Motor neuron (in vitro differentiated cells): ENCODE measurements at regions not wholly inside any gene's neighbourhood (a gene's known extent, or its start where the extent isn't known, plus 50 kb on each side); places are given as distances from the start of the nearest gene placed in this dataset.

Experiments used
- ATAC-seq, 8 experiments: fragments of 200-7000 bp; cut with Tn5 transposase; replicated peaks in 6 of 8; 2 replicates each; pipeline ENCODE4 v1.8.0; 2021; ENCODE audit warnings: mild to moderate bottlenecking in 8 of 8, moderate library complexity in 8 of 8
- H3K27ac ChIP-seq, 2 donors: fragments of 250-450 bp; sonication (Bioruptor Pico); 2 replicates each; pipeline ENCODE4 v1.9.0; 2021; ENCODE audit warnings: antibody characterized with exemption in 2 of 2, mild to moderate bottlenecking in 2 of 2, moderate library complexity in 1 of 2
- H3K4me1 ChIP-seq, 2 donors: fragments of 250-450 bp; sonication (Bioruptor Pico); replicated peaks in 1 of 2; 2 replicates each; pipeline ENCODE4 v1.6.1; 2021; ENCODE audit warnings: antibody characterized with exemption in 2 of 2, mild to moderate bottlenecking in 2 of 2, moderate library complexity in 1 of 2
- H3K4me3 ChIP-seq, 5 donors: fragments of 250-450 bp; sonication (Bioruptor Pico); 2 replicates each; pipeline ENCODE4 v1.9.0; 2021; ENCODE audit warnings: antibody characterized with exemption in 5 of 5, mild to moderate bottlenecking in 5 of 5, moderate library complexity in 4 of 5
- WGBS, 10 experiments: fragments of 450-650 bp; shearing (Covaris generic); methylation state at CpG; one replicate each; pipeline ENCODE4 v1.0.0; 2022; 5-methylcytosine and 5-hydroxymethylcytosine counted together
- in situ Hi-C, 9 experiments: fragments of 400-800 bp; cut with MboI; loops; one replicate each; pipeline ENCODE4 v1.15.0; 2021; ENCODE audit warnings: low sequenced_read_pairs in 9 of 9, low pct_unique_long_range_greater_than_20kb in 2 of 9; ENCODE audit not compliant: unreplicated experiment in 9 of 9

- H3K4me1 ChIP-seq = peaks cover 14 to 21% of the 10 kb centered on the region in 2 donors
- peak in 3 of 8 experiments; percentile 17 to 60 (median 31) for ATAC-seq
- no peak overlapping the region for H3K27ac ChIP-seq
- H3K4me3 ChIP-seq = no peak overlapping the region
- in situ Hi-C loops = no loop called here
- WGBS, 10 experiments = 0 to 56% (median 20%) methylated on average over 1 of the region's 1 CpG; no CpG with 5 or more reads in 2 of the 10 experiments
Measured at GRCh38 chr1:201760516-201760915, 68.4 kb upstream of the IPO9 start.

DNA sequence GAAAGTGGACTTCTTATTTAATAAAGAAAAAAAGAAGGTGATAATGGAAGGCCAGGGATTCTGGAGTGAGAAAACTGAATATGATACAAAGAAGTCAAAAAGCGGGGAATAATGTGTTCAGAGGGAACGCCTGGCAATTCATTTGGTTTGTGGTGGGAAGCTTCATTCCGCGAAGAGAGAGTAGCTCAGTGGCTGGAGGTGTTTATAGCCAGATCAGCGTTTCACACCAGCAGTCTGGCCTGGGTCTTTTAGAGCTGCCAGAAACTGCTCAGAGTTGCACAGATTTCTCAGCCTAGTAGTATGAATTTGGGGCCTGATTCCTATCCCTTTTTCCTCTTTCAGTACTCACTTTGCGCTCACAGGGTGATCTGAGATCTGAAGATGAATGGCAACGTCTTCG lies 67.8 kb upstream of the IPO9 start:
- in situ Hi-C loops = no loop called here
- H3K27ac ChIP-seq = no peak overlapping the region
- no peak for ATAC-seq
- WGBS, 10 experiments = 40 to 100% (median 76%) methylated on average over 4 to 8 of the region's 8 CpGs
- H3K4me3 ChIP-seq = no peak overlapping the region
- H3K4me1 ChIP-seq = peaks cover 14 to 21% of the 10 kb centered on the region in 2 donors

DNA sequence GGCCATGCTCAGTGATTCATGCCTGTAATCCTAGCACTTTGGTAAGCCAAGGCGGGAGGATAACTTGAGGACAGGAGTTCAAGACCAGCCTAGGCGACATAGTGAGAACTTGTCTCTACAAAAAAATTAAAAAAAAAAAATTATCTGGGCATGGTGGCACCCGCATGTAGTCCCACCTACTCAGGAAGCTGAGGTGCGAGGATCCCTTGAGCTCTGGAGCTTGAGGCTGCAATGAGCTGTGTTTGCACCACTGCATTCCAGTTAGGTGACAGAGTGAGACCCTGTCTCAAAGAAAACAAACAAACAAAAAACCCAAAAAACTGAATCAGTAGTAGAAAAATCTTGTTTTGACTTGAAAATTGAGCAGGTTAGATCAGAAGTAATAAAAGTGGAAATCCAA lies 67.1 kb upstream of the IPO9 start:
- Histone ChIP-seq H3K27ac (no peak overlapping the region), H3K4me1 (peaks cover 14 to 21% of the 10 kb centered on the region in 2 donors), H3K4me3 (no peak overlapping the region)
- in situ Hi-C loops = no loop called here
- WGBS, 10 experiments = 93 to 100% (median 100%) methylated on average over 1 to 4 of the region's 4 CpGs; no CpG with 5 or more reads in 1 of the 10 experiments
- no peak for ATAC-seq

GRCh38 chr1:201762381-201762780 lies 66.6 kb upstream of the IPO9 start:
- Histone ChIP-seq H3K4me1 (peaks cover 14 to 21% of the 10 kb centered on the region in 2 donors), H3K4me3 (no peak overlapping the region), H3K27ac (no peak overlapping the region)
- in situ Hi-C loops = no loop called here
- no peak for ATAC-seq
- WGBS, 10 experiments = 20 to 100% (median 90%) methylated on average over 1 to 2 of the region's 2 CpGs

DNA sequence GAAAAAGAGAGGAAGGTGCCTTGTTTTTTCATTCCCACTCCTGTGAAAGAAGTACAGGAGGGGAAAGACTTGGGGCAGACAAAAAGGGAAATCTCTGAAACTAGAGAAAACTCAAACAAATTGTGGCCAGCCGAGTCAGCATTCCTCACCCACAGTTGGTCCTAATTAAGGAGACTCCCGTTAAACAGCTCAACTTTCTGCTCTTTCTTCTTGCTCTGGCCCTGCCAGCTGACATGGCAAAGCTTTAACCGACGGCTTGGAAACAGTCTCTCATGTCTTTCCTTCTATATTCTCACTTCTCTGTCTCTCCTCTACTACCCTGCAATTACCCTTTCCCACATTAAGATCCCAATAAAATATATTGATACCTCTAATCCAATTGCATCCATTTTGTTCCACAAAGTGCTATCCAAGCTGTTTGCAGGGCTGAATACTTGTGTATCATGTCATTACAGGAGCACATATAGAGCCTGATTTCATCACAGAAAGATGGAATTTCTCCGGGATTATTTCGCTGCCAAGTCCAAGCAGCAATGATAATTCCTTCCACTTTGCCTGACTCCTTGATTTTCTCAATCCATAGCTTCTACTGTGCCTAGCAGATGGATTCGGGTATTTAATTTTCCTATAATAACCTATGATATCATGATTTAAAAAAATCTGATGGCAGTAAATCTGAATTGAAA lies 65.4 kb upstream of the IPO9 start:
- WGBS, 10 experiments = 0 to 87% (median 63%) methylated on average over 1 to 7 of the region's 7 CpGs
- peaks cover 14% of the 10 kb centered on the region in 2 donors for H3K4me1 ChIP-seq

GRCh38 chr1:201764166-201764565 lies 64.8 kb upstream of the IPO9 start:
- Histone ChIP-seq H3K4me3 (no peak overlapping the region), H3K27ac (no peak overlapping the region), H3K4me1 (peaks cover 13 to 14% of the 10 kb centered on the region in 2 donors)
- ATAC-seq = peak in 3 of 8 experiments; percentile 11 to 58 (median 20)
- WGBS, 10 experiments = 43 to 100% (median 94%) methylated on average over 1 to 4 of the region's 4 CpGs; no CpG with 5 or more reads in 1 of the 10 experiments
- in situ Hi-C loops = no loop called here

More for the DNA sequence above, 65.4 kb upstream of the IPO9 start:
- Histone ChIP-seq H3K4me3 (no peak overlapping the region), H3K27ac (no peak overlapping the region)
- no peak for ATAC-seq
- in situ Hi-C loops = no loop called here

DNA sequence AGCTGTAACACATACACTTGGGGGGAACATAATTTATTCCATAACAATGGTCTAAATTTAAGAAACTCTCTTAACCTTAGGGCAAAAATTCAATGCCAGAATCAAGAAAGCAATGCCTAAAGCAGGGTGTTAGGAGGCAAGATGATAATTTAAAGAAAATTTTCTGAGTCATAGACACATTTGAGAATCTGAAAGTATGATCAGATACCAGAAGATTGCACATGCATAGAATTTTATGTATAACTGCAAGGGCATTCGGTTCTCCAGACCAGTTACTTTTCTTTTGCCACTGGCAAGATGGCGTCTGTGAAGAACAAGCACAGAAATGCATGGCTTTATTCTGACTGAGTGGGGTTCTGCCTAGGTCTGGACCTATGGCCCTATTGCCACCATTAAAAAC lies 64.4 kb upstream of the IPO9 start:
- H3K4me3 ChIP-seq = no peak overlapping the region
- WGBS, 10 experiments = 0 to 100% (median 49%) methylated on average over 1 to 2 of the region's 2 CpGs; no CpG with 5 or more reads in 2 of the 10 experiments
- in situ Hi-C loops = no loop called here
- ATAC-seq = peak in 3 of 8 experiments; percentile 36 to 79 (median 46)
- peaks cover 9 to 14% of the 10 kb centered on the region in 2 donors for H3K4me1 ChIP-seq
- no peak overlapping the region for H3K27ac ChIP-seq

- Histone ChIP-seq H3K27ac (no peak overlapping the region), H3K4me1 (peaks cover 0 to 4% of the 10 kb centered on the region in 2 donors), H3K4me3 (no peak overlapping the region)
- 24 to 98% (median 92%) methylated on average over 3 to 7 of the region's 7 CpGs for WGBS, 10 experiments
- ATAC-seq = peak in 3 of 8 experiments; percentile 44 to 59 (median 49)
- in situ Hi-C loops = no loop called here
Measured at GRCh38 chr1:201766131-201766866, 62.7 kb upstream of the IPO9 start.

- H3K4me1 ChIP-seq = no peaks in the 10 kb centered on the region
- no peak overlapping the region for H3K4me3 ChIP-seq
- in situ Hi-C loops = no loop called here
- WGBS, 10 experiments = 83 to 100% (median 96%) methylated on average over 1 to 6 of the region's 6 CpGs; no CpG with 5 or more reads in 1 of the 10 experiments
- no peak for ATAC-seq
- no peak overlapping the region for H3K27ac ChIP-seq
Measured at GRCh38 chr1:201767339-201767738, 61.6 kb upstream of the IPO9 start.

DNA sequence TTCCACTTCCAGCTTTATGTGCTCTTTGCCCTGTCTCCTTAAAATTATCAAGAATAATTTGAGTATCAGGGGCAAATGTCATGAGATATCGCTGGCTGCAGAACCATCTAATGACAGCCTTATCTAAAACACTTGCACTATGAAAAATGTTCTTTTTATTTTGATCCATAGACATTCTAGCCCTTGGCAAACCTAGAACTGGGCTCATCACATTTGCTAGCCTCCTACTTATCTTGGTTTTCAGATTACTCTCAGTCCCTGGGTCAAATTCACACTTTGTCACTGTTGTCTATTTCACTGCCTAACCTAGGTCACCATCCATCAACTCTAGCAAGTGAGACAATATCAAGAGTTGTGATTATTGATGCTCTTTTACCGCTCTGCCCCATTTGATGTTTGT lies 59.9 kb upstream of the IPO9 start:
- ATAC-seq = no peak

GRCh38 chr1:201769966-201770365 lies 59.0 kb upstream of the IPO9 start:
- H3K27ac ChIP-seq = no peak overlapping the region
- in situ Hi-C loops = no loop called here
- no peak overlapping the region for H3K4me3 ChIP-seq
- WGBS, 10 experiments = 0 to 95% (median 78%) methylated on average over 1 to 3 of the region's 3 CpGs; no CpG with 5 or more reads in 4 of the 10 experiments
- H3K4me1 ChIP-seq = no peaks in the 10 kb centered on the region
- peak in 4 of 8 experiments; percentile 20 to 90 (median 82) for ATAC-seq

More for the DNA sequence above, 59.9 kb upstream of the IPO9 start:
- Histone ChIP-seq H3K4me3 (no peak overlapping the region), H3K4me1 (no peaks in the 10 kb centered on the region), H3K27ac (no peak overlapping the region)
- in situ Hi-C loops = no loop called here
- WGBS, 10 experiments = 56 to 100% (median 92%) methylated on average over 1 to 2 of the region's 2 CpGs; no CpG with 5 or more reads in 2 of the 10 experiments

GRCh38 chr1:201771466-201771865 lies 57.5 kb upstream of the IPO9 start:
- H3K4me1 ChIP-seq = no peaks in the 10 kb centered on the region
- no peak overlapping the region for H3K4me3 ChIP-seq
- ATAC-seq = no peak
- no peak overlapping the region for H3K27ac ChIP-seq
- 75 to 100% (median 100%) methylated on average over 1 to 2 of the region's 2 CpGs for WGBS, 10 experiments
- in situ Hi-C loops = no loop called here

GRCh38 chr1:201772178-201772577 lies 56.8 kb upstream of the IPO9 start:
- no peaks in the 10 kb centered on the region for H3K4me1 ChIP-seq
- no peak overlapping the region for H3K27ac ChIP-seq
- WGBS, 10 experiments = 80 to 100% (median 100%) methylated on average over 1 of the region's 1 CpG; no CpG with 5 or more reads in 3 of the 10 experiments
- in situ Hi-C loops = no loop called here
- ATAC-seq = no peak
- H3K4me3 ChIP-seq = no peak overlapping the region
